ENCODE measurements at regions not wholly inside any gene's neighbourhood (a gene's known extent, or its start where the extent isn't known, plus 50 kb on each side); places are given as distances from the start of the nearest gene placed in this dataset.

DNA sequence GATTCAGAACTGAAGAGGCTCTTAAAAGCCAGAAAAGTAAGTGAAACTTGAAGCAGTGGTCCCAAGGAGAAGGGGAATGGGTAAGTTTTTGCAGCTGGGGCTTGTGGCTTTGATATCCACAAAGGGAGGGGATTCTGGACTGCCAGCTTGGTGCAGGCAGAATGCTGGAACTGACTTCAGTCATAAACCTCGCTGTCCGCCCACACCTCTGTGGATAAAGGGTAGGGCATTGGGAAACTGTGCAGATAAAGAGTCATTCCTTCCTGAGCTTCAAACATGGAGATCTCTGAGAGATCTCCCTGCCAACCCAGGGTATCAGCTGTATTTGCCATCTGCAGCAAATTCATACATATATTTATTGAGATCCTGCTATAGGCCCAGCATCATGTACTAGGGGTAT, 124.3 kb upstream of the OR9Q1 start:
- TF ChIP-seq, protein P1, sequence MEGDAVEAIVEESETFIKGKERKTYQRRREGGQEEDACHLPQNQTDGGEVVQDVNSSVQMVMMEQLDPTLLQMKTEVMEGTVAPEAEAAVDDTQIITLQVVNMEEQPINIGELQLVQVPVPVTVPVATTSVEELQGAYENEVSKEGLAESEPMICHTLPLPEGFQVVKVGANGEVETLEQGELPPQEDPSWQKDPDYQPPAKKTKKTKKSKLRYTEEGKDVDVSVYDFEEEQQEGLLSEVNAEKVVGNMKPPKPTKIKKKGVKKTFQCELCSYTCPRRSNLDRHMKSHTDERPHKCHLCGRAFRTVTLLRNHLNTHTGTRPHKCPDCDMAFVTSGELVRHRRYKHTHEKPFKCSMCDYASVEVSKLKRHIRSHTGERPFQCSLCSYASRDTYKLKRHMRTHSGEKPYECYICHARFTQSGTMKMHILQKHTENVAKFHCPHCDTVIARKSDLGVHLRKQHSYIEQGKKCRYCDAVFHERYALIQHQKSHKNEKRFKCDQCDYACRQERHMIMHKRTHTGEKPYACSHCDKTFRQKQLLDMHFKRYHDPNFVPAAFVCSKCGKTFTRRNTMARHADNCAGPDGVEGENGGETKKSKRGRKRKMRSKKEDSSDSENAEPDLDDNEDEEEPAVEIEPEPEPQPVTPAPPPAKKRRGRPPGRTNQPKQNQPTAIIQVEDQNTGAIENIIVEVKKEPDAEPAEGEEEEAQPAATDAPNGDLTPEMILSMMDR (IDR thresholded peaks at IDR 0.05; ENCODE audit: insufficient read depth, low read depth, low read length), result no peak
- no peak for TF ChIP-seq EZH2 (IDR thresholded peaks at IDR 0.05; ENCODE audit: insufficient read depth, low read length)
